Panc1 (cell line): ENCODE measurements at regions not wholly inside any gene's neighbourhood (a gene's known extent, or its start where the extent isn't known, plus 50 kb on each side); places are given as distances from the start of the nearest gene placed in this dataset.

Experiments
- ATAC-seq: fragments of 200-7000 bp; cut with Tn5 transposase; 2 replicates; pipeline ENCODE4 v1.9.1; 2020; ENCODE audit warnings: mild to moderate bottlenecking, moderate library complexity
- BruUV-seq: library from RNA; stranded (reverse); fragments of 400-500 nt; replicated peaks from 2 replicates; lab custom pipeline; 2021; lab: Mats Ljungman, UMichigan
- CTCF ChIA-PET: fragments of 300-600 bp; sonication (Branson Sonifier 250); formaldehyde crosslinking; loops from one replicate; lab custom pipeline; 2022; ENCODE audit warnings: antibody characterized with exemption; lab: Charles Lee
- POLR2A ChIA-PET: fragments of 300-600 bp; sonication (Branson Sonifier 250); formaldehyde crosslinking; loops from one replicate; lab custom pipeline; 2022; ENCODE audit warnings: antibody characterized with exemption; lab: Charles Lee
- DNase-seq: peaks from one replicate; pipeline ENCODE4 v3.0.0-alpha.2; 2010; ENCODE audit warnings: low read depth, low spot score
- H3K27ac ChIP-seq: 2 replicates; pipeline ENCODE4 v1.5.1; 2011; ENCODE audit warnings: mild to moderate bottlenecking, low read length, inconsistent platforms
- H3K27me3 ChIP-seq: fragments of 200-500 bp; sonication (Bioruptor generic); 2 replicates; pipeline ENCODE4 v1.6.0; 2014; ENCODE audit warnings: low read length, inconsistent platforms; ENCODE audit not compliant: control insufficient read depth, insufficient read depth
- H3K36me3 ChIP-seq: fragments of 200-500 bp; sonication (Bioruptor generic); 2 replicates; pipeline ENCODE4 v1.5.1; 2014; ENCODE audit warnings: inconsistent platforms, mild to moderate bottlenecking, low read length, moderate library complexity; ENCODE audit not compliant: control insufficient read depth, insufficient read depth
- H3K4me1 ChIP-seq: 2 replicates; pipeline ENCODE4 v1.5.1; 2011; ENCODE audit warnings: inconsistent platforms, mild to moderate bottlenecking, low read length, moderate library complexity; ENCODE audit not compliant: control insufficient read depth, insufficient read depth
- H3K4me3 ChIP-seq, 2 experiments: 2 replicates each; pipeline ENCODE4 v1.5.1; 2011 to 2012; ENCODE audit warnings: low read depth in 2 of 2, low read length in 2 of 2, mild to moderate bottlenecking in 2 of 2, inconsistent platforms in 1 of 2, moderate library complexity in 1 of 2
- H3K9me3 ChIP-seq: fragments of 200-500 bp; sonication (Bioruptor generic); 2 replicates; pipeline ENCODE4 v1.5.1; 2014; ENCODE audit warnings: low read depth, mild to moderate bottlenecking, inconsistent platforms, low read length, moderate library complexity; ENCODE audit not compliant: control insufficient read depth, insufficient read depth
- POLR2AphosphoS5 ChIP-seq: IDR thresholded peaks from 2 replicates; pipeline ENCODE4 v1.6.1; 2012; ENCODE audit warnings: mild to moderate bottlenecking, low read depth, low read length, moderate library complexity
- SIN3A ChIP-seq: IDR thresholded peaks from 2 replicates; pipeline ENCODE4 v1.6.1; 2012; ENCODE audit warnings: low read depth, mild to moderate bottlenecking, low read length, moderate library complexity, borderline replicate concordance; ENCODE audit not compliant: insufficient read depth
- TCF7L2 ChIP-seq: IDR thresholded peaks from 2 replicates; pipeline ENCODE4 v1.6.1; 2011; ENCODE audit warnings: mild to moderate bottlenecking, low read depth, low read length, inconsistent platforms
- in situ Hi-C: cut with HindIII; loops from 2 replicates; pipeline ENCODE4 v1.10.0; 2016; ENCODE audit warnings: low sequenced_read_pairs, low pct_unique_long_range_greater_than_20kb
- intact Hi-C: fragments of 100-400 bp; cut with micrococcal nuclease; formaldehyde crosslinking; loops from one replicate; pipeline ENCODE4 v1.10.0; 2022; ENCODE audit not compliant: unreplicated experiment
- TF ChIP-seq, protein P1 (sequence below), 2 experiments: IDR thresholded peaks; 2 replicates each; pipeline ENCODE4 v1.6.1; 2011 to 2012; ENCODE audit warnings: low read depth in 2 of 2, control low read depth in 1 of 2, low read length in 1 of 2, mild to moderate bottlenecking in 1 of 2, moderate library complexity in 1 of 2; ENCODE audit not compliant: insufficient read depth in 1 of 2
- TF ChIP-seq, protein P2 (sequence below): fragments of 450-650 bp; IDR thresholded peaks from 2 replicates; pipeline ENCODE4 v1.5.1; 2017; ENCODE audit warnings: mild to moderate bottlenecking

DNA sequence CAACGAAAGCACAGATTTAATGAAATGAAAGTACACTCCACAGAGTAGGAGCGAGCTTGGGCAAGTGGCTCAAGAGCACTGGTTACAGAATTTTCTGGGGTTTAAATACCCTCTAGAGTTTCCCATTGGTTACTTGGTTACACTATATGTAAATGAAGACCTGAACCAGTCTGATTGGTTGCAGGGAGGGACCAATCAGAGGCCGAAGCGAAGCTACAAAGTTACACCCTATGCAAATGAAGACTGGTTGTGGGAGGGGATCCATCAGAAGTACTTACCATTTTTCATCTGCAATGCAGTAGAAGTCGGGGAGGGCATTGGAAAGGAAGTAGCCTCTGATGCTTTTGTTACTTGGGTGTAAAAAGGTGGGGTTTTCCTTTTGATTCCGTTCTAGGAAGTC lies 132.0 kb downstream of the PMP22 start:
- H3K4me3 ChIP-seq: no peak overlapping the region
- no peak overlapping the region for H3K27ac ChIP-seq
- intact Hi-C loops: no loop called here
- TF ChIP-seq, protein P1, sequence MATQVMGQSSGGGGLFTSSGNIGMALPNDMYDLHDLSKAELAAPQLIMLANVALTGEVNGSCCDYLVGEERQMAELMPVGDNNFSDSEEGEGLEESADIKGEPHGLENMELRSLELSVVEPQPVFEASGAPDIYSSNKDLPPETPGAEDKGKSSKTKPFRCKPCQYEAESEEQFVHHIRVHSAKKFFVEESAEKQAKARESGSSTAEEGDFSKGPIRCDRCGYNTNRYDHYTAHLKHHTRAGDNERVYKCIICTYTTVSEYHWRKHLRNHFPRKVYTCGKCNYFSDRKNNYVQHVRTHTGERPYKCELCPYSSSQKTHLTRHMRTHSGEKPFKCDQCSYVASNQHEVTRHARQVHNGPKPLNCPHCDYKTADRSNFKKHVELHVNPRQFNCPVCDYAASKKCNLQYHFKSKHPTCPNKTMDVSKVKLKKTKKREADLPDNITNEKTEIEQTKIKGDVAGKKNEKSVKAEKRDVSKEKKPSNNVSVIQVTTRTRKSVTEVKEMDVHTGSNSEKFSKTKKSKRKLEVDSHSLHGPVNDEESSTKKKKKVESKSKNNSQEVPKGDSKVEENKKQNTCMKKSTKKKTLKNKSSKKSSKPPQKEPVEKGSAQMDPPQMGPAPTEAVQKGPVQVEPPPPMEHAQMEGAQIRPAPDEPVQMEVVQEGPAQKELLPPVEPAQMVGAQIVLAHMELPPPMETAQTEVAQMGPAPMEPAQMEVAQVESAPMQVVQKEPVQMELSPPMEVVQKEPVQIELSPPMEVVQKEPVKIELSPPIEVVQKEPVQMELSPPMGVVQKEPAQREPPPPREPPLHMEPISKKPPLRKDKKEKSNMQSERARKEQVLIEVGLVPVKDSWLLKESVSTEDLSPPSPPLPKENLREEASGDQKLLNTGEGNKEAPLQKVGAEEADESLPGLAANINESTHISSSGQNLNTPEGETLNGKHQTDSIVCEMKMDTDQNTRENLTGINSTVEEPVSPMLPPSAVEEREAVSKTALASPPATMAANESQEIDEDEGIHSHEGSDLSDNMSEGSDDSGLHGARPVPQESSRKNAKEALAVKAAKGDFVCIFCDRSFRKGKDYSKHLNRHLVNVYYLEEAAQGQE (IDR thresholded peaks at IDR 0.05; ENCODE audit: insufficient read depth in 1 of 2, low read depth in 2 of 2, low read length in 1 of 2): no peak
- TF ChIP-seq, protein P2, sequence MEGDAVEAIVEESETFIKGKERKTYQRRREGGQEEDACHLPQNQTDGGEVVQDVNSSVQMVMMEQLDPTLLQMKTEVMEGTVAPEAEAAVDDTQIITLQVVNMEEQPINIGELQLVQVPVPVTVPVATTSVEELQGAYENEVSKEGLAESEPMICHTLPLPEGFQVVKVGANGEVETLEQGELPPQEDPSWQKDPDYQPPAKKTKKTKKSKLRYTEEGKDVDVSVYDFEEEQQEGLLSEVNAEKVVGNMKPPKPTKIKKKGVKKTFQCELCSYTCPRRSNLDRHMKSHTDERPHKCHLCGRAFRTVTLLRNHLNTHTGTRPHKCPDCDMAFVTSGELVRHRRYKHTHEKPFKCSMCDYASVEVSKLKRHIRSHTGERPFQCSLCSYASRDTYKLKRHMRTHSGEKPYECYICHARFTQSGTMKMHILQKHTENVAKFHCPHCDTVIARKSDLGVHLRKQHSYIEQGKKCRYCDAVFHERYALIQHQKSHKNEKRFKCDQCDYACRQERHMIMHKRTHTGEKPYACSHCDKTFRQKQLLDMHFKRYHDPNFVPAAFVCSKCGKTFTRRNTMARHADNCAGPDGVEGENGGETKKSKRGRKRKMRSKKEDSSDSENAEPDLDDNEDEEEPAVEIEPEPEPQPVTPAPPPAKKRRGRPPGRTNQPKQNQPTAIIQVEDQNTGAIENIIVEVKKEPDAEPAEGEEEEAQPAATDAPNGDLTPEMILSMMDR: no peak
- TF ChIP-seq POLR2AphosphoS5 (no peak), SIN3A (no peak), TCF7L2 (no peak)
- DNase-seq (no peak), ATAC-seq (no peak)
- H3K4me1 ChIP-seq: no peaks in the 10 kb centered on the region
- no peaks in the 10 kb centered on the region for H3K27me3 ChIP-seq
- no peaks in the 10 kb centered on the region for H3K9me3 ChIP-seq
- H3K36me3 ChIP-seq: no peaks in the 10 kb centered on the region
- ChIA-PET POLR2A (no interaction called here), CTCF (no interaction called here)
- in situ Hi-C loops: no loop called here
- no TSS peak for BruUV-seq

DNA sequence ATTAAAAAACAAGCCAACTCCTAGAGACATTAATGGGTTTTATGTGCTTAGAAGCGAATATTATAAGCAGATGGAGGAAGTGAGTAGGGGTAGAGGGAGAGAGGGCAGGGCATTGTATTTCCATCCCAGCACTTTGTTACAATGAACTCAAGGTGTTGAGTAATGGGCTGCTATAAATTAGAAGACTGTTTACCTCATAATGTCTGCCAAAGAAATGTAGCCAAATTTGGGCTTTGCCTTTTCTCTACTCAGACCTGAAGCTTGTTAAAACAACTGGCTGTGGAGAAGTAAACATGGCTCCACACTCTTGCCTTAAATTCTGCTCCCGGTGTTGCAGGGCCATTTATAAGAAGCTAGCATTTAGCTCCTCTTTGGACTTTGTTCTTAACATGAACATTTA lies 134.7 kb downstream of the PMP22 start:
- H3K4me3 ChIP-seq: no peak overlapping the region
- no peaks in the 10 kb centered on the region for H3K9me3 ChIP-seq
- CTCF ChIA-PET: no interaction called here
- POLR2A ChIA-PET: no interaction called here
- in situ Hi-C loops (no loop called here), intact Hi-C loops (no loop called here)
- ATAC-seq (no peak), DNase-seq (no peak)
- BruUV-seq: no TSS peak
- H3K27ac ChIP-seq: no peak overlapping the region
- no peaks in the 10 kb centered on the region for H3K4me1 ChIP-seq
- no peaks in the 10 kb centered on the region for H3K27me3 ChIP-seq
- TF ChIP-seq TCF7L2 (no peak), SIN3A (no peak), POLR2AphosphoS5 (no peak)
- TF ChIP-seq, protein P1 (IDR thresholded peaks at IDR 0.05; ENCODE audit: insufficient read depth in 1 of 2, low read depth in 2 of 2, low read length in 1 of 2): no peak
- TF ChIP-seq, protein P2: no peak
- H3K36me3 ChIP-seq: no peaks in the 10 kb centered on the region
